ENCODE measurements at regions not wholly inside any gene's neighbourhood (a gene's known extent, or its start where the extent isn't known, plus 50 kb on each side); places are given as distances from the start of the nearest gene placed in this dataset.

- H3K36me3 ChIP-seq (ENCODE audit: control insufficient read depth, insufficient read depth, low read length): no peaks in the 10 kb centered on the region
- TF ChIP-seq CTCF (IDR thresholded peaks at IDR 0.05; ENCODE audit: insufficient read depth, low read length, poor library complexity, severe bottlenecking): no peak
- H3K4me3 ChIP-seq (ENCODE audit: low read depth, low read length): no peak overlapping the region
- no peak for DNase-seq (ENCODE audit: low read depth)
- no peaks in the 10 kb centered on the region for H3K27me3 ChIP-seq (ENCODE audit: control insufficient read depth, insufficient read depth, low read length)
These were observed 1153.9 kb upstream of the TMPRSS15 start for GRCh38 chr21:19557488-19557887.

- Histone ChIP-seq H3K4me3 (ENCODE audit: low read depth, low read length) (no peak overlapping the region), H3K36me3 (ENCODE audit: control insufficient read depth, insufficient read depth, low read length) (no peaks in the 10 kb centered on the region), H3K27me3 (ENCODE audit: control insufficient read depth, insufficient read depth, low read length) (no peaks in the 10 kb centered on the region)
- DNase-seq (ENCODE audit: low read depth): no peak
- TF ChIP-seq CTCF (IDR thresholded peaks at IDR 0.05; ENCODE audit: insufficient read depth, low read length, poor library complexity, severe bottlenecking): no peak
These were observed 1162.0 kb upstream of the TMPRSS15 start for GRCh38 chr21:19565587-19565986.

GRCh38 chr21:19566975-19567374 lies 1163.4 kb upstream of the TMPRSS15 start:
- no peak for TF ChIP-seq CTCF (IDR thresholded peaks at IDR 0.05; ENCODE audit: insufficient read depth, low read length, poor library complexity, severe bottlenecking)
- Histone ChIP-seq H3K27me3 (ENCODE audit: control insufficient read depth, insufficient read depth, low read length) (no peaks in the 10 kb centered on the region), H3K36me3 (ENCODE audit: control insufficient read depth, insufficient read depth, low read length) (no peaks in the 10 kb centered on the region), H3K4me3 (ENCODE audit: low read depth, low read length) (no peak overlapping the region)
- no peak for DNase-seq (ENCODE audit: low read depth)

GRCh38 chr21:19577381-19577780 lies 1173.8 kb upstream of the TMPRSS15 start:
- TF ChIP-seq CTCF (IDR thresholded peaks at IDR 0.05; ENCODE audit: insufficient read depth, low read length, poor library complexity, severe bottlenecking): no peak
- H3K36me3 ChIP-seq (ENCODE audit: control insufficient read depth, insufficient read depth, low read length): no peaks in the 10 kb centered on the region
- H3K27me3 ChIP-seq (ENCODE audit: control insufficient read depth, insufficient read depth, low read length): no peaks in the 10 kb centered on the region
- no peak overlapping the region for H3K4me3 ChIP-seq (ENCODE audit: low read depth, low read length)
- no peak for DNase-seq (ENCODE audit: low read depth)

GRCh38 chr21:19590044-19590443 lies 1186.5 kb upstream of the TMPRSS15 start:
- TF ChIP-seq CTCF (IDR thresholded peaks at IDR 0.05; ENCODE audit: insufficient read depth, low read length, poor library complexity, severe bottlenecking): no peak
- DNase-seq (ENCODE audit: low read depth): no peak
- Histone ChIP-seq H3K27me3 (ENCODE audit: control insufficient read depth, insufficient read depth, low read length) (no peaks in the 10 kb centered on the region), H3K4me3 (ENCODE audit: low read depth, low read length) (no peak overlapping the region), H3K36me3 (ENCODE audit: control insufficient read depth, insufficient read depth, low read length) (no peaks in the 10 kb centered on the region)

- no peak for TF ChIP-seq CTCF (IDR thresholded peaks at IDR 0.05; ENCODE audit: insufficient read depth, low read length, poor library complexity, severe bottlenecking)
- Histone ChIP-seq H3K36me3 (ENCODE audit: control insufficient read depth, insufficient read depth, low read length) (no peaks in the 10 kb centered on the region), H3K4me3 (ENCODE audit: low read depth, low read length) (no peak overlapping the region), H3K27me3 (ENCODE audit: control insufficient read depth, insufficient read depth, low read length) (no peaks in the 10 kb centered on the region)
- DNase-seq (ENCODE audit: low read depth): no peak
These were observed 1199.5 kb upstream of the TMPRSS15 start for GRCh38 chr21:19603011-19603593.
